ENCODE measurements at regions not wholly inside any gene's neighbourhood (a gene's known extent, or its start where the extent isn't known, plus 50 kb on each side); places are given as distances from the start of the nearest gene placed in this dataset.

GRCh38 chr6:133169901-133170300 lies 71.3 kb upstream of the EYA4 start:
- no TSS peak for BruUV-seq (replicated peaks)
- no peak overlapping the region for H2AFZ ChIP-seq (ENCODE audit: low read depth, low read length)
- no peak overlapping the region for H3K4me3 ChIP-seq (replicated peaks in 1 of 3; ENCODE audit: insufficient read depth in 1 of 3, low read depth in 1 of 3, low read length in 3 of 3)
- ChIA-PET CTCF (interaction anchor here (1.0 kb wide), 1 partner anchor 15 kb away, joined by 4 read pairs; no protein-coding TSS in a partner anchor), POLR2A (no interaction called here)
- H3K27ac ChIP-seq (ENCODE audit: insufficient read depth, low read depth, low read length): no peak overlapping the region
- H3K9me3 ChIP-seq (replicated peaks; ENCODE audit: control insufficient read depth, insufficient read depth, low read length): no peaks in the 10 kb centered on the region
- H3K4me2 ChIP-seq (ENCODE audit: insufficient read depth, low read length): no peak overlapping the region
- no peaks in the 10 kb centered on the region for H3K27me3 ChIP-seq (ENCODE audit: control insufficient read depth in 2 of 2, insufficient read depth in 2 of 2, low read length in 2 of 2)
- no peaks in the 10 kb centered on the region for H3K4me1 ChIP-seq (ENCODE audit: control insufficient read depth, extremely low read depth, insufficient read depth, low read length)
- dilution Hi-C loops (cut with MboI; ENCODE audit: extremely low pct_ligation_motif_present, low sequenced_read_pairs) (no loop called here), intact Hi-C loops (cut with micrococcal nuclease) (no loop called here)
- H4K20me1 ChIP-seq (replicated peaks; ENCODE audit: control insufficient read depth, extremely low read depth, insufficient read depth, low read length): no peaks in the 10 kb centered on the region
- no peak overlapping the region for H3K9ac ChIP-seq (replicated peaks; ENCODE audit: extremely low read depth, insufficient read depth, low read length)
- no peak for FAIRE-seq
- H3K36me3 ChIP-seq (ENCODE audit: control insufficient read depth in 2 of 2, extremely low read depth in 1 of 2, insufficient read depth in 2 of 2, low read length in 2 of 2): no peaks in the 10 kb centered on the region
- no peak for DNase-seq (ENCODE audit: low read depth, low spot score)
- TF ChIP-seq GATA2 (IDR thresholded peaks at IDR 0.05; ENCODE audit: insufficient read depth, insufficient read length, low read depth, low read length) (no peak), FOS (IDR thresholded peaks at IDR 0.05; ENCODE audit: borderline replicate concordance, insufficient read depth, low read length) (no peak), MAX (IDR thresholded peaks at IDR 0.05; ENCODE audit: insufficient read depth, insufficient read length) (no peak), MYC (IDR thresholded peaks at IDR 0.05; ENCODE audit: low read depth, low read length) (no peak), POLR2AphosphoS5 (IDR thresholded peaks at IDR 0.05; ENCODE audit: insufficient read depth, low read depth, low read length) (no peak), CTCF (IDR thresholded peaks at IDR 0.05; ENCODE audit: extremely low read depth in 1 of 2, insufficient read depth in 1 of 2, low read depth in 1 of 2, low read length in 2 of 2) (no peak), JUN (IDR thresholded peaks at IDR 0.05; ENCODE audit: borderline replicate concordance, insufficient read depth, insufficient read length, low read depth) (no peak), POLR2A (IDR thresholded peaks at IDR 0.05; ENCODE audit: low read depth, low read length) (no peak), EZH2 (IDR thresholded peaks at IDR 0.05; ENCODE audit: borderline replicate concordance, low read depth, low read length, severe bottlenecking) (no peak)
- no peaks in the 10 kb centered on the region for H3K79me2 ChIP-seq (ENCODE audit: control insufficient read depth, insufficient read depth, low read length)
- no peaks in the 10 kb centered on the region for H3K9me1 ChIP-seq (replicated peaks; ENCODE audit: control insufficient read depth, extremely low read depth, insufficient read depth, low read length)

All from endothelial cell of umbilical vein (primary cell).